Heart left ventricle (tissue), 13 donors: ENCODE measurements at regions not wholly inside any gene's neighbourhood (a gene's known extent, or its start where the extent isn't known, plus 50 kb on each side); places are given as distances from the start of the nearest gene placed in this dataset.

Experiments used
- CTCF ChIP-seq, 12 donors: fragments of 200-600 bp; sonication (generic) in 4 of 12; IDR thresholded peaks; one replicate each; pipeline versions ENCODE4 v1.5.0 to v1.8.0; 2018 to 2022; ENCODE audit warnings: antibody characterized with exemption in 12 of 12, mild to moderate bottlenecking in 5 of 12
- POLR2A ChIP-seq, 2 donors: fragments of 450-650 bp; IDR thresholded peaks; one replicate each; pipeline ENCODE4 v1.6.1; 2017; ENCODE audit warnings: antibody characterized with exemption in 2 of 2, mild to moderate bottlenecking in 2 of 2, moderate library complexity in 2 of 2
- donor health status: ischemic (EF 13 %, LVEDD 7.1; RV severe dilation, severe dysfunction).
- donor health status: DM: no; HTN: yes; CAD: no.
- donor health status: DM: no; HTN: no; CAD: no.
- donor health status: ischemic (EF 25% LVEDD 6.9; RV normal size, moderate dysfunction).
- donor health status: ischemic (EF 25% LVEDD 5.7; RV mildly dilated, moderate dysfunction).
- donor health status: ischemic (EF 35%, LVEDD 5.7; RV mildly dilated, moderate dysfunction).
- donor health status: nonischemic (EF 11% LVEDD 7.7; RV severe dilation, severe dysfunction).
- donor health status: DM: yes; HTN: yes; CAD: no.
- donor health status: PGD.
- donor health status: ischemic (EF 29% LVEDD 5.4; RV normal size, mild dysfunction).
- donor health status: nonischemic (EF 23%, LVEDD 6.1; RV moderate dilation, normal function).

DNA sequence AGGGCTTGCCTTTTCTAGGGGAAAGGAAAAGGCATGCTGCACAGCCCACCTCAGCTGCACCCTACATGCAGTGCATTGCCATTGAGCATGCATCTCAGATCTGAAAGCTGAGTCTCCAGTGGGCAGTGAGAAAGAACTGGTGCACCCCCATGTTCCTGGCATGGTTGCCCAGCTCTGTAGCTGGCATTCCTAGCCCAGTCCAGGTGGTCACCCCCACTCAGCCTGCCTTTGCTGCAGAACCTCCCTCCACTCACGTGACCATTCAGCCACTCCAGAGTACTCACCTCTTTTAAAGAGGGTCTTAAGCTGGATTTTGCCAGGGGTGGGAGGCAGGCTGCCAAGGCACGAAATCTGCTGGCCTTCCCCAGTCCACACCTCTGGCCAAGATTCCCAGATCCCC, 208.6 kb upstream of the TOPAZ1 start:
- TF ChIP-seq CTCF (IDR thresholded peaks at IDR 0.05) (no peak), POLR2A (IDR thresholded peaks at IDR 0.05) (no peak)
